Suprapubic skin (tissue), 4 donors: ENCODE measurements at regions not wholly inside any gene's neighbourhood (a gene's known extent, or its start where the extent isn't known, plus 50 kb on each side); places are given as distances from the start of the nearest gene placed in this dataset.

Experiments used
- DNase-seq, 2 donors: peaks; one replicate each; pipeline ENCODE4 v3.0.0-alpha.2; 2019; ENCODE audit warnings: low spot score in 2 of 2
- H3K27ac ChIP-seq: fragments of 200-600 bp; sonication (generic); one replicate; pipeline ENCODE4 v1.5.1; 2019
- H3K27me3 ChIP-seq: fragments of 200-600 bp; sonication (generic); one replicate; pipeline ENCODE4 v1.5.1; 2019
- H3K36me3 ChIP-seq: fragments of 200-600 bp; sonication (generic); one replicate; pipeline ENCODE4 v1.5.1; 2019
- H3K4me1 ChIP-seq: fragments of 200-600 bp; sonication (generic); one replicate; pipeline ENCODE4 v1.5.1; 2019
- H3K4me3 ChIP-seq: fragments of 200-600 bp; sonication (generic); one replicate; pipeline ENCODE4 v1.5.1; 2019; ENCODE audit warnings: mild to moderate bottlenecking
- H3K9me3 ChIP-seq: fragments of 200-600 bp; sonication (generic); one replicate; pipeline ENCODE4 v1.5.1; 2019
- CTCF ChIP-seq, 2 donors: fragments of 200-600 bp in 1 of 2; fragments of 450-650 bp in 1 of 2; sonication (generic) in 1 of 2; IDR thresholded peaks; one replicate each; pipeline ENCODE4 v1.5.1; 2016 to 2019; ENCODE audit warnings: antibody characterized with exemption in 2 of 2, mild to moderate bottlenecking in 1 of 2, moderate library complexity in 1 of 2
- EP300 ChIP-seq: sonication (generic); formaldehyde crosslinking; IDR thresholded peaks from one replicate; pipeline ENCODE4 v1.6.1; 2017; ENCODE audit warnings: antibody characterized with exemption
- POLR2A ChIP-seq, 2 donors: fragments of 450-650 bp; IDR thresholded peaks; one replicate each; pipeline ENCODE4 v1.6.1; 2017; ENCODE audit warnings: antibody characterized with exemption in 2 of 2, mild to moderate bottlenecking in 2 of 2, moderate library complexity in 2 of 2
- POLR2AphosphoS5 ChIP-seq, 3 donors: sonication (generic); formaldehyde crosslinking; IDR thresholded peaks; one replicate each; pipeline ENCODE4 v1.6.1; 2017; ENCODE audit warnings: antibody characterized with exemption in 3 of 3
- WGBS: methylation state at CpG from one replicate; pipeline ENCODE4 v1.1.5; 2018; 5-methylcytosine and 5-hydroxymethylcytosine counted together

- Histone ChIP-seq H3K4me3 (no peak overlapping the region), H3K27me3 (no peaks in the 10 kb centered on the region), H3K4me1 (no peaks in the 10 kb centered on the region), H3K9me3 (no peaks in the 10 kb centered on the region), H3K36me3 (no peaks in the 10 kb centered on the region), H3K27ac (no peak overlapping the region)
- WGBS, result 87% methylated on average over 2 of the region's 2 CpGs
- no peak for DNase-seq
- TF ChIP-seq POLR2A (IDR thresholded peaks at IDR 0.05), result no peak
- no peak for TF ChIP-seq POLR2AphosphoS5 (IDR thresholded peaks at IDR 0.05)
Measured at GRCh38 chr1:222202831-222203230, 345.1 kb downstream of the HHIPL2 start.

GRCh38 chr1:222196736-222197135, 351.2 kb downstream of the HHIPL2 start:
- Histone ChIP-seq H3K27ac (no peak overlapping the region), H3K36me3 (no peaks in the 10 kb centered on the region), H3K4me1 (no peaks in the 10 kb centered on the region), H3K4me3 (no peak overlapping the region), H3K9me3 (no peaks in the 10 kb centered on the region), H3K27me3 (no peaks in the 10 kb centered on the region)
- no peak for TF ChIP-seq POLR2A (IDR thresholded peaks at IDR 0.05)
- no peak for TF ChIP-seq CTCF (IDR thresholded peaks at IDR 0.05)
- TF ChIP-seq EP300, result no peak
- no peak for TF ChIP-seq POLR2AphosphoS5 (IDR thresholded peaks at IDR 0.05)
- DNase-seq, result no peak
- 89% methylated on average over 4 of the region's 4 CpGs for WGBS

- H3K27ac ChIP-seq, result no peak overlapping the region
- DNase-seq, result no peak
- TF ChIP-seq POLR2AphosphoS5 (IDR thresholded peaks at IDR 0.05), result no peak
- TF ChIP-seq POLR2A (IDR thresholded peaks at IDR 0.05), result no peak
- no peak for TF ChIP-seq EP300
- no peaks in the 10 kb centered on the region for H3K4me1 ChIP-seq
- H3K27me3 ChIP-seq, result no peaks in the 10 kb centered on the region
- no peaks in the 10 kb centered on the region for H3K9me3 ChIP-seq
- H3K4me3 ChIP-seq, result no peak overlapping the region
- H3K36me3 ChIP-seq, result no peaks in the 10 kb centered on the region
Measured at GRCh38 chr1:222196288-222196687, 351.6 kb downstream of the HHIPL2 start.

GRCh38 chr1:222195857-222196256, 352.0 kb downstream of the HHIPL2 start:
- DNase-seq, result no peak
- no peak overlapping the region for H3K27ac ChIP-seq
- no peaks in the 10 kb centered on the region for H3K36me3 ChIP-seq
- no peaks in the 10 kb centered on the region for H3K9me3 ChIP-seq
- no peak for TF ChIP-seq EP300
- TF ChIP-seq POLR2AphosphoS5 (IDR thresholded peaks at IDR 0.05), result no peak
- no peak for TF ChIP-seq CTCF (IDR thresholded peaks at IDR 0.05)
- no peak for TF ChIP-seq POLR2A (IDR thresholded peaks at IDR 0.05)
- WGBS, result 89% methylated on average over 4 of the region's 4 CpGs
- H3K4me1 ChIP-seq, result no peaks in the 10 kb centered on the region
- no peaks in the 10 kb centered on the region for H3K27me3 ChIP-seq
- H3K4me3 ChIP-seq, result no peak overlapping the region

GRCh38 chr1:222189218-222189617, 358.7 kb downstream of the HHIPL2 start:
- no peaks in the 10 kb centered on the region for H3K36me3 ChIP-seq
- TF ChIP-seq EP300, result no peak
- no peak for TF ChIP-seq POLR2AphosphoS5 (IDR thresholded peaks at IDR 0.05)
- no peak for TF ChIP-seq POLR2A (IDR thresholded peaks at IDR 0.05)
- no peak for TF ChIP-seq CTCF (IDR thresholded peaks at IDR 0.05)
- no peak for DNase-seq
- no peak overlapping the region for H3K4me3 ChIP-seq
- no peaks in the 10 kb centered on the region for H3K27me3 ChIP-seq
- H3K9me3 ChIP-seq, result no peaks in the 10 kb centered on the region
- H3K4me1 ChIP-seq, result no peaks in the 10 kb centered on the region
- H3K27ac ChIP-seq, result no peak overlapping the region
- WGBS, result 95% methylated on average over 1 of the region's 1 CpG

GRCh38 chr1:222187566-222188332, 360.2 kb downstream of the HHIPL2 start:
- Histone ChIP-seq H3K27me3 (no peaks in the 10 kb centered on the region), H3K9me3 (no peaks in the 10 kb centered on the region), H3K27ac (no peak overlapping the region), H3K4me1 (no peaks in the 10 kb centered on the region), H3K4me3 (no peak overlapping the region), H3K36me3 (no peaks in the 10 kb centered on the region)
- DNase-seq, result no peak
- TF ChIP-seq CTCF (IDR thresholded peaks at IDR 0.05) (no peak), POLR2AphosphoS5 (IDR thresholded peaks at IDR 0.05) (no peak), POLR2A (IDR thresholded peaks at IDR 0.05) (no peak), EP300 (no peak)
- WGBS, result 92% methylated on average over 6 of the region's 6 CpGs
